Cerebellar nuclear complex (tissue), 1 donor: ENCODE measurements at regions not wholly inside any gene's neighbourhood (a gene's known extent, or its start where the extent isn't known, plus 50 kb on each side); places are given as distances from the start of the nearest gene placed in this dataset.

Experiments used
- DNase-seq, 2 experiments: peaks; one replicate each; lab custom pipeline; 2025; lab: John Stamatoyannopoulos, UW

GRCh38 chr10:131425752-131426533 lies 114.4 kb upstream of the TCERG1L start:
- DNase-seq = no peak

DNA sequence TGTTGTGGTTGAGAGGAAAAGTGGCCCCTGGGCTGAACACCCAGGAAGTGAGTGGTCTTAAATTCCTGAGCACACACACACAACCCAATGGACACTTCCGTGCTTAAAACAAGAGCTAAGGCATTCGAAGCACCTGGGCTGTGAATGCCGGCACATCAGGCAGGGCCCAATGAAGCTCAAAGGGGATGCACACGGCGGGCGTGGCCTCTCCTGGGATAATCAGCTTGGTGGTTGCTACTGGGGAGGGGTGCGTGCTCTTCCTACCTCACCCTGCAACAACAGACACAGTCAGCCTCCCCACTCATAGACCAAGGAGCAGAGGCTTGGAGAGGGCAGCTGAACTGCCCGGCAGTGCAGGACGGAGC lies 115.0 kb upstream of the TCERG1L start:
- no peak for DNase-seq

- DNase-seq = no peak
Observed at GRCh38 chr10:131427281-131427680, 115.8 kb upstream of the TCERG1L start.

GRCh38 chr10:131427901-131428300 lies 116.4 kb upstream of the TCERG1L start:
- DNase-seq = no peak

- no peak for DNase-seq
Observed at GRCh38 chr10:131429141-131429540, 117.6 kb upstream of the TCERG1L start.

- no peak for DNase-seq
Observed at GRCh38 chr10:131429942-131430341, 118.4 kb upstream of the TCERG1L start.

GRCh38 chr10:131430716-131431412 lies 119.3 kb upstream of the TCERG1L start:
- DNase-seq = no peak

GRCh38 chr10:131431533-131431932 lies 120.0 kb upstream of the TCERG1L start:
- no peak for DNase-seq

GRCh38 chr10:131431978-131432690 lies 120.6 kb upstream of the TCERG1L start:
- DNase-seq = no peak

GRCh38 chr10:131433568-131433967 lies 122.0 kb upstream of the TCERG1L start:
- no peak for DNase-seq

DNA sequence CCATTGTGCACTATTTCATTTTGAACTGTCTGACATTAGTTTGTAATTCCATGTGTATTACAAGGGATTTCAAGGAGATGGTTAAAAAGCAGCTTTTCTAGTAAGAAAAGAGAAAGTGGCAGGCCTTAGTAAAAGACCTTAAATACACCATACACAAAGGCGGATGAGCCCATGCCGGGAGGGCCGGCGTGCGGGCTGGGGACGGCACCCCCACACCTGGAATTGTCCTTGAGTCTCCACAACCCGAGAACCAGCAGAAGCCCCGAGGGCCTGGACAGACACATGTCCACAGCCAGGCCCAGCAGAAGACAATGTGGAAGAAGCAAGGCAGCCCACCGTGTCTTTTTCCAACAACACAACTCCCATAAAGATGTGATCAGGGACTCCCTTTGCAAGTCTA lies 123.7 kb upstream of the TCERG1L start:
- no peak for DNase-seq

DNA sequence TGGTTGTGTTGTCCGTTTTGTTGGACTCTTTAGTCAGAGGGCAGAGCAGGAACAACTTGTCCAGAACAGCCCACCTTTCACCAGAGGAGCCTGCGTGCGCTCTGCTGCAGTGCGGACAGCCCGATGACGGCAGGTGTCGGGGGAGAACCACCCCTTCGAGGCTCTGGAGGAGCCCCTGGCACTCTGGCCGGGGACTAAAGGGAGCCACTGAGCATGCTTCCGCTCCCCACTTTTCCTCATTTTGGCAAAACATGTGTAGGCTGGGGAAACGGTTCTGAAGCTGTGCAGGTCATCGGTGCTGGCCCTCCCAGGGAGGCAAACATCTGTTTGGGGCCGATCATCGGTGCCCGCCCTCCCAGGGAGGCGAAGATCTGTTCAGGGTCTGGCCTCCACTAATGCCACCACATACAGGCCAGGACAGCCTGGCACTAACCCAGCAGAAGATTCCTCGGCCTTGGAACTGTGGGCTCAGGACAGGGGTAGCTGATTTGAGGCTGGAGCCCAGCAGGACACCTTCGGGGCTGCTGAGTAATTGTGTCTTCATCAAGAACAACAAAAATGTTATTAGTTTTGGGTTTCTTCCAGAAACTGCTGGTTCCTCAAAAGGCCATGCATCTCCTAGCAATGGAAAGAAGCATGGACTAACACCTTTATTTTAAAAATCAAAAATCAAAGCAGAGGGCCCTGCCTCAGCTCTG lies 124.4 kb upstream of the TCERG1L start:
- no peak for DNase-seq

DNA sequence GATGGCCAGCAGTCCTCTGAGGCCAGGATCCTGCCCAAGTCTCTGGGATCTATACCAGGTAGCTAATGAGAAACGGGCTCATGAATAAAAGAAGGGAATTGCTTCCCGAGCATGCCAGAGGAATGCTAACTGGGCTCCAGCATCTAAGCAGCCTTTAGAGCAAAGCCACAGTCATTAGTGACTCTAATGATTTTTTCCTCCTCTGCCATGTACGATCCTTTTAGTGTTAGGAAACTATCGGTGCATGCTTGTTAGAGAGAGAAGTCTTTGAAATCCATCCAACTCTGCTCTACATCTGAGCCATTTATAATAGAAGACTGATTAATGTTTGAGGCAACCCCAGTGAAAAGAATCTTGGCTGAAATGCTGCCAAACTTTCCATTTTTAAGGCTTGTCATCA lies 124.9 kb upstream of the TCERG1L start:
- DNase-seq = no peak

- no peak for DNase-seq
Observed at GRCh38 chr10:131437556-131438475, 126.3 kb upstream of the TCERG1L start.

- no peak for DNase-seq
Observed at GRCh38 chr10:131438665-131439064, 127.1 kb upstream of the TCERG1L start.

GRCh38 chr10:131439705-131440104 lies 128.2 kb upstream of the TCERG1L start:
- no peak for DNase-seq

- DNase-seq = no peak
Observed at GRCh38 chr10:131440405-131441360, 129.2 kb upstream of the TCERG1L start.

- DNase-seq = no peak
Observed at GRCh38 chr10:131442271-131442670, 130.8 kb upstream of the TCERG1L start.

DNA sequence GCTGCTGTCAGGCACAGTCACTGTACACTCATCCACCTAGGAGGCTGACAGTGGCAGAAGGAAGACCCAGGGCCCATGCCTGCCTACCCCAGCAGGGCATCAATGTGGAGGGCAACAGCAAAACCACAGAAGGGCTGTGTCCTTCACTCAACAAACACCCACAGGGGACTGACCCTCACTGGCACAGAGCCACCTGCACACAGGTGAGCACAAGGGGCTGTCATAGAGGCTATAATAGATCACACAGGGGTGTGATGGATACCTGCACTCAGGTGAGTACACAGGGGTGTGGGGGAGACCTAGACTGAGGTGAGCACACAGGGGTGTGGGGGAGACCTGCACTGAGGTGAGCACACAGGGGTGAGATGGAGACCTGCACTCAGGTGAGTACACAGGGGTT lies 132.8 kb upstream of the TCERG1L start:
- no peak for DNase-seq

GRCh38 chr10:131444862-131445461 lies 133.4 kb upstream of the TCERG1L start:
- DNase-seq = no peak
